Stimulated activated CD8-positive, alpha-beta memory T cell treated with anti-CD3 and anti-CD28 coated beads, Interleukin-12 subunit alpha, Interleukin-12 subunit beta, amount 100 ng/mL, for 24 hours (primary cell): ENCODE measurements at regions not wholly inside any gene's neighbourhood (a gene's known extent, or its start where the extent isn't known, plus 50 kb on each side); places are given as distances from the start of the nearest gene placed in this dataset.

ENCODE experiments used
- DNase-seq: peaks from one replicate; pipeline ENCODE4 v3.0.0-alpha.2; 2020; ENCODE audit errors: extremely low read depth

- DNase-seq: no peak
Measured at GRCh38 chr7:32147546-32148268, 77.5 kb upstream of the PDE1C start.

- no peak for DNase-seq
Measured at GRCh38 chr7:32145911-32146310, 75.7 kb upstream of the PDE1C start.

GRCh38 chr7:32144676-32145075, 74.5 kb upstream of the PDE1C start:
- DNase-seq: no peak

DNA sequence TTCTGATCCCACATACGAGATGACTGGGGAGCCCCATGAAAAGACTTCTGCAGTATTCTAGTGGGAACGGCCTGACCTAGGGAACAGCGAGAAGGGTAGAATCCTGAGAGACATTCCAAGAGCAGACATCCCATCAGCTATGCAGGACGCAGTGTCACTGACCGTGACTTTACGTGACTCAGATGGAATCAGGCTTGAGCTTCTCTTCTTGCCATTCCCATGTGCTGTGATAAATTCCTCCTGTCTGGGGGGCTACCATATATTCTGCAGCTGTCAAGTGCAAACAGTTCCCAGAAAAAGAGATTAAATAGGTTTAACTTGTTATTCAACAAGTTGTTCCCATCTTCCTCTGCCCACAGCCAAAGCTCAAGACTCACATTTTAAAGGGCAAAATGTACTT, 73.1 kb upstream of the PDE1C start:
- DNase-seq: no peak

- DNase-seq: no peak
Measured at GRCh38 chr7:32142649-32143048, 72.4 kb upstream of the PDE1C start.

DNA sequence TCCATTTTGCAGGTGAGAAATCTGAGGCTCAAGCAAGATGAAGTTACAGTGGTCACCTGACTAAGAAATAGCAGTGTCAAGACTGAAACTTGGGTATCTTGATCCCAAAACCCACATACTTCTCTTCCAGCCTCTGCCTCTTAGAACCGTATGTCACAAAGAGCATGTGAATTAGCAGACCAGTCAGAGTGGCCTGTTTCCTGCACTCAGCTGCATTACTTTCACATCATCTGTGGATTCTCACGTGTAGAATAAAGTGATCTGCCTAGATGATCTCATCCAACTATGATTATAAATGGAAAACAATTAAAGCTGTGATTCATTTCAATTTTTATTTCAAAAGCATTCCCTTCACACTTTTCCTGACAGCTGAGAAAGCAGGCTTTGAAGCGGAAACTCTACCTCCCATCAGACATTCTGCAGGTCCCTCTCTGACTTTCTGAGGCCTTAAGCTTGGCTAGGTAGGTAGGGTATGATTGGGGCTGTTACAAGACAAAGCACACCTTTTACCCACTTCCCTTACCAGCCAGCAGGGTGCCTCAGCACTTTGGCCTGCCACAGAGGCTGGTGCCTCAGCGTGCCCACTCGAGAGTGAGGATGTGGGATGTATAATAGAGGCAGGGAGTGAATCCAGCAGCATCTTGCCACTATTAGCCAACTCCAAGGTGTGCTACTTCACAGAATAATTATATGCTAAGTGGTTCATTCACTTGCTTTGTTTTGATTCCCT, 70.2 kb upstream of the PDE1C start:
- DNase-seq: no peak

DNA sequence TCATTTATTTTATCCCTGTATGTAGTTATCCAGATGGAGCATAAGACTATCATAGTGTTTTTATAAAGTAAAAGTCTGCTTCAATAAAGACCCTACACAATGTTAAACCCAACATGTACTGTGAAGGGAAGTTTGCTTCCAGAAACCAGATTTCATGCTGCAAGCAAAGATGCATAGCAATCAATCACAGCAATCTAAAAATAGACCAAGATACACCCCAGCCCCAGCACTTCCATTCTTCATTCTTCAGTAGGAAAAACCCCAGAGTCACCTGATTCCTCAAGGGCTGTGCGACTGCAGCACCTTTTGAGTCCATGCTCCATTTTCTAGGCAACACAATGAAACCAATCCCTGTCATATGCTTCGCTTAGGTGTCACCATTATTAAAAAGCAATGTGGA, 66.9 kb upstream of the PDE1C start:
- DNase-seq: no peak

DNA sequence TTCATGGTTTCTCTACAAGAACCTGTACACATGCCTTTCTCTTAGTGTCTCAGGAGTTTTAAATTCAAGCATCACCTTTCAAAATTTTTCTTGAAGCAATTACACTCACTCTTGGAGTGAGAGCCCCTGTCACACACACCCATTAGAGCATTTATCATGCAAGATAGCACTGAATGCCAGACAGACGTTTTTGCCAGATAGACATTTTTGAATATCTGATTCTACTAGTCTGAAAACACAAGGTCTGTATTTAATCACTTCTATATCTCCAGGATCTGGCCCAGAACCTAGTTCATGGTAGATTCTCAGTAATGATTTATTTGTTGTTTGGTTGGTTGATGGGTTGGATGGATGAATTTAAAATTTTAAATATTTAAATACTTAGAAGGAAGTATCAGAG, 60.9 kb upstream of the PDE1C start:
- no peak for DNase-seq

GRCh38 chr7:32126843-32127242, 56.6 kb upstream of the PDE1C start:
- no peak for DNase-seq
